Ascending aorta (tissue), 2 donors: ENCODE measurements at regions not wholly inside any gene's neighbourhood (a gene's known extent, or its start where the extent isn't known, plus 50 kb on each side); places are given as distances from the start of the nearest gene placed in this dataset.

Experiments used
- DNase-seq, 2 donors: peaks; one replicate each; pipeline ENCODE4 v3.0.0-alpha.2; 2019; ENCODE audit warnings: low spot score in 2 of 2
- H3K27ac ChIP-seq, 2 donors: fragments of 200-600 bp; sonication (generic); one replicate each; pipeline ENCODE4 v1.5.1; 2016 to 2017; ENCODE audit warnings: mild to moderate bottlenecking in 1 of 2
- H3K27me3 ChIP-seq: fragments of 200-600 bp; sonication (generic); one replicate; pipeline ENCODE4 v1.5.1; 2017
- H3K36me3 ChIP-seq, 2 donors: fragments of 200-600 bp; sonication (generic); one replicate each; pipeline ENCODE4 v1.5.1; 2016
- H3K4me1 ChIP-seq, 2 donors: fragments of 200-600 bp; sonication (generic); one replicate each; pipeline ENCODE4 v1.5.1; 2016 to 2017; ENCODE audit warnings: mild to moderate bottlenecking in 1 of 2
- H3K4me3 ChIP-seq, 2 donors: fragments of 200-600 bp; sonication (generic); one replicate each; pipeline ENCODE4 v1.5.1; 2016 to 2017; ENCODE audit warnings: mild to moderate bottlenecking in 1 of 2
- H3K9me3 ChIP-seq, 2 donors: fragments of 200-600 bp; sonication (generic); one replicate each; pipeline ENCODE4 v1.5.1; 2016
- CTCF ChIP-seq, 3 experiments: fragments of 200-600 bp in 2 of 3; fragments of 450-650 bp in 1 of 3; sonication (generic) in 2 of 3; IDR thresholded peaks; one replicate each; pipeline ENCODE4 v1.5.1; 2016 to 2019; ENCODE audit warnings: antibody characterized with exemption in 3 of 3, mild to moderate bottlenecking in 1 of 3, moderate library complexity in 1 of 3
- intact Hi-C: fragments of 100-400 bp; cut with DNase I; formaldehyde crosslinking; loops from one replicate; pipeline ENCODE4 v1.15.1; 2023

GRCh38 chr2:34001557-34001956, 402.5 kb upstream of the FAM98A start:
- H3K36me3 ChIP-seq: no peaks in the 10 kb centered on the region
- no peak for DNase-seq
- H3K9me3 ChIP-seq: peaks cover 4 to 12% of the 10 kb centered on the region in 2 donors
- no peak overlapping the region for H3K4me3 ChIP-seq
- TF ChIP-seq CTCF (IDR thresholded peaks at IDR 0.05): no peak
- H3K27ac ChIP-seq: no peak overlapping the region
- H3K27me3 ChIP-seq: no peaks in the 10 kb centered on the region
- H3K4me1 ChIP-seq: no peaks in the 10 kb centered on the region
- intact Hi-C loops: no loop called here

GRCh38 chr2:33984131-33984530, 385.0 kb upstream of the FAM98A start:
- no peak for DNase-seq
- H3K36me3 ChIP-seq: no peaks in the 10 kb centered on the region
- no peak overlapping the region for H3K27ac ChIP-seq
- TF ChIP-seq CTCF (IDR thresholded peaks at IDR 0.05): no peak
- H3K27me3 ChIP-seq: no peaks in the 10 kb centered on the region
- no peaks in the 10 kb centered on the region for H3K9me3 ChIP-seq
- no peaks in the 10 kb centered on the region for H3K4me1 ChIP-seq
- intact Hi-C loops: no loop called here
- no peak overlapping the region for H3K4me3 ChIP-seq

GRCh38 chr2:33978471-33978870, 379.4 kb upstream of the FAM98A start:
- Histone ChIP-seq H3K27me3 (no peaks in the 10 kb centered on the region), H3K4me3 (no peak overlapping the region), H3K9me3 (no peaks in the 10 kb centered on the region), H3K27ac (no peak overlapping the region), H3K36me3 (no peaks in the 10 kb centered on the region), H3K4me1 (no peaks in the 10 kb centered on the region)
- DNase-seq: no peak
- no peak for TF ChIP-seq CTCF (IDR thresholded peaks at IDR 0.05)
- intact Hi-C loops: no loop called here

GRCh38 chr2:33975498-33975897, 376.4 kb upstream of the FAM98A start:
- Histone ChIP-seq H3K27me3 (no peaks in the 10 kb centered on the region), H3K4me1 (no peaks in the 10 kb centered on the region), H3K27ac (no peak overlapping the region), H3K4me3 (no peak overlapping the region), H3K36me3 (no peaks in the 10 kb centered on the region), H3K9me3 (no peaks in the 10 kb centered on the region)
- intact Hi-C loops: no loop called here
- DNase-seq: no peak
- no peak for TF ChIP-seq CTCF (IDR thresholded peaks at IDR 0.05)

GRCh38 chr2:33967103-33967502, 368.0 kb upstream of the FAM98A start:
- no peak overlapping the region for H3K27ac ChIP-seq
- H3K4me1 ChIP-seq: no peaks in the 10 kb centered on the region
- no peak overlapping the region for H3K4me3 ChIP-seq
- H3K27me3 ChIP-seq: no peaks in the 10 kb centered on the region
- intact Hi-C loops: no loop called here
- no peaks in the 10 kb centered on the region for H3K36me3 ChIP-seq
- DNase-seq: no peak
- H3K9me3 ChIP-seq: no peaks in the 10 kb centered on the region
- no peak for TF ChIP-seq CTCF (IDR thresholded peaks at IDR 0.05)

GRCh38 chr2:33958591-33958990, 359.5 kb upstream of the FAM98A start:
- no peak for TF ChIP-seq CTCF (IDR thresholded peaks at IDR 0.05)
- Histone ChIP-seq H3K4me1 (no peaks in the 10 kb centered on the region), H3K9me3 (no peaks in the 10 kb centered on the region), H3K36me3 (no peaks in the 10 kb centered on the region), H3K27ac (no peak overlapping the region), H3K27me3 (no peaks in the 10 kb centered on the region), H3K4me3 (no peak overlapping the region)
- intact Hi-C loops: no loop called here
- no peak for DNase-seq
